ENCODE measurements at regions not wholly inside any gene's neighbourhood (a gene's known extent, or its start where the extent isn't known, plus 50 kb on each side); places are given as distances from the start of the nearest gene placed in this dataset.

DNA sequence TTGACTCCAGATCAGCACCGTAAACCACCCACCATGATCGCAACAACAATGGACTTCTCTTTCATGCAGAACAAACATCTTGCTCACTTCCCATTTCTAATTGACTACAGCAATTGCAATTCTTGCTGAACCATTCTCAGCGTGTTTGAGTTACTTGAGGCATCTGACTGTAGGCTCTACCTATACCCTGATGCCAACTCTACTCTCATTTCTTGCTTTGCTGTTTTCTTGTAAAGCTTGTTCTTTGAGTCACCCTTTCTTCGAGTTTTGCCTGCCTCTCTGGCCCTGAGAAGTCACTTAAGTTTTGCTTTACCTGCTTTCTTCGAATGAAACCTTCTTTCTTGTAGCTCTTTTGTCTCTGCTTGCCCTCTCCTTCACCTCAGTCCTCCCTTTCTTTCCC lies 160.5 kb upstream of the RND3 start:
- Mint-ChIP-seq H3K36me3 (no peaks in the 10 kb centered on the region), H3K4me3 (no peak overlapping the region), H3K27me3 (no peaks in the 10 kb centered on the region), H3K4me1 (no peaks in the 10 kb centered on the region), H3K27ac (no peak overlapping the region), H3K9me3 (peaks cover 0 to 4% of the 10 kb centered on the region in 2 donors)
- ATAC-seq (replicated peaks) = no peak
- no peak for DNase-seq

DNA sequence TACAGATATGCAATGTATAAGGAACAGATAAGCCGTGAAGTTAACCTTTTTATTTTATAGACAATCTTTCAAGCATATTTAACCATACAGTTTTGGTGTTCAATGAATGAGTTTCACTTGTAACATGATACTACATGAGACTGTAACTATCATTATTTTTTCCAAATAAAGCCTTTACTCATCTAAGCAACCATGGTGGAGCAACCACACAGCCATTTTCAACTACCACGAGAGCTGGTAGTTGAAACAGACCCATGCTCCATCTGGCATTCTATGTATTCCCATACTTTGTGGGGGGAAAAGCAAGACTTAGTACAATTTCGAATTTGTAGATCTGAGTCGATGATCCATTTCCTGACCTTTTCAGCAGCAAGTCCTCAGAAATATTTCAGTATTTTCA lies 159.3 kb upstream of the RND3 start:
- Mint-ChIP-seq H3K4me1 (no peaks in the 10 kb centered on the region), H3K4me3 (no peak overlapping the region), H3K9me3 (peaks cover 0 to 4% of the 10 kb centered on the region in 2 donors), H3K27ac (no peak overlapping the region), H3K36me3 (no peaks in the 10 kb centered on the region), H3K27me3 (no peaks in the 10 kb centered on the region)
- DNase-seq (no peak), ATAC-seq (replicated peaks) (no peak)

DNA sequence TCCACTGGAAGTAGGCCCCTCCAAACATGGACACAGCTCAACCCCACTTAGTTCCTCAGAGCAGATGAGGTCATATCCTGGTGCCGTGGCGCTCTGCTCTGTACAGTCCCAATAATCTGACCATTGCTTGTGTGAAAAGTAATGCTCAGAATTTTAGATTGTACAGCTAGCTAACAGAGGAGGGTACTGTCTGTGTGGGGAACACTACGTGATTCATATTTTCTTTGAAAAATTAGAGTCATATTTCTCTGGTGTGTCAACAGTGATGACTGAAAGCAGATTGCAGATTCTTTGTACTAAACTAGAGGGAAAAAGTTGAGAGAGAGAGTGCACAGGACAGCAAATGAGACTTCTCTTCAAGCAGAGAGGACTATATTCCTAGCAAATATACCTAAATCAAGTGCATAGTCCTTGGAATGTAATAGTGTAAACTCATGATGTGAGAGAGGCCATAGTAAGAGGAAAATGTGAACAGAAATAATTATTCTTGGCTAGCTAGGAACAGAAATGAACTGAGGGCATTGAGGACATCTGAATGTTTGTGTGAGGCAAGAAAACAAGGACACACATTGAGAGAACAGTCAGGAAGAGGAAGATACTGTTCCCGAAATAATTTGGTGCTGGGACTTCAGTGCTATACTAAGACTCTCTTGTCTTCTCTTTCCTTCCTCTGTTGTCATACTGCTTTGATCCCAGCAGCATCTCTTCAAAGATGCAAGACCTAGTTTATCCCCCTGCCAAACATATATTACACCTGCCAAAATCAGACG lies 157.0 kb upstream of the RND3 start:
- ATAC-seq (replicated peaks) = no peak
- no peaks in the 10 kb centered on the region for H3K4me1 Mint-ChIP-seq
- no peak overlapping the region for H3K27ac Mint-ChIP-seq
- no peak overlapping the region for H3K4me3 Mint-ChIP-seq
- peaks cover 0 to 2% of the 10 kb centered on the region in 2 donors for H3K9me3 Mint-ChIP-seq
- H3K27me3 Mint-ChIP-seq = no peaks in the 10 kb centered on the region
- no peak for DNase-seq
- no peaks in the 10 kb centered on the region for H3K36me3 Mint-ChIP-seq

DNA sequence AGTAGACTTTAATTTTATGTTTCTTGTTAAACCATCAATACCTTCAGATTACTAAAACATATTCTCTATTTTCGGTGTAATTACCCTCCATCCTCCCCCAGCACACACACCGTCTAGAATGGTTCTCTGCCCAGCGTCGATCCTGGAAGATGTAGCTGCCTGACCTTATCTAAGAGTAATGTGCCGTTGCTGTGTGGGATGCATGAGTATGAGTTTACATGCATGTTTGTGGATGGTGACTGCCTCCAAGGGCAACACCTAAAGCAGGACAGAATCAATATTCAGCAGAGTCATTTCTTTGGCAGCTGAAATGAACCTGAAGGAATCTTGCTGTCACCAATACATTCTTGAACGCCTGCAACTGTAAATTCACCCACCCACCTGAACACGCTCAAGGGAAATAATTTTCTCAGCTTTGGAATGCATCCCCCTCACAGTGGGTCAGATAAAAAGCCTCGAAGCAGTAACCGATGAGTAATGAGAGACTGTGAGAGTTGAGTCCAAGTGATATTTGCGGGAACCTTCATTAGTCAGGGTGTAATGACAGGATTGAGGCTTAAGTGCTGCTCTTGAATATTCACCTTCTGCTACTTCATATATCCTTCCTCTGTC lies 155.8 kb upstream of the RND3 start:
- H3K9me3 Mint-ChIP-seq = no peaks in the 10 kb centered on the region
- DNase-seq = no peak
- no peaks in the 10 kb centered on the region for H3K4me1 Mint-ChIP-seq
- no peaks in the 10 kb centered on the region for H3K27me3 Mint-ChIP-seq
- no peak overlapping the region for H3K27ac Mint-ChIP-seq
- no peak for ATAC-seq (replicated peaks)
- no peaks in the 10 kb centered on the region for H3K36me3 Mint-ChIP-seq
- H3K4me3 Mint-ChIP-seq = no peak overlapping the region

DNA sequence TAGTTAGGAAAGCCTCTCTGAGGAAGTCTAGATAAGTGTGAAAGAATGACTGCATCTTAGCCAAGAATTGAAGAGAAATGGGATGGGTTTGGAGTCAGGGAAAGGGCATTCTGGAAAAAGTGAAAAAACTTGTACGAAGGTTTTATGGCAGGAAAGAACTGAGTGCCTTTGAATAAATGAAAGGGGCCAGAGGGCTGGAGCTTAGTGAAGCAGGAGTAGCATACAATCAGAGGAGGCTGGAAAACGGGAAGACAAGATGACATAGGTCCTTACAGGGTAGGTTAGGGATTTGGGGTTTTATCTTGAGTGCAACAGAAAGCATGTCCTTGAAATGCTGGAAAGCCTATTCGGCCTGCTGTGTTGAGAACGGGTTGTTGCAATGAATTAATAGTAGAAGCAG lies 152.6 kb upstream of the RND3 start:
- DNase-seq = no peak
- peak overlapping the region; percentile 60 for H3K27ac Mint-ChIP-seq

GRCh38 chr2:150639383-150639782 lies 151.9 kb upstream of the RND3 start:
- no peak for DNase-seq
- Mint-ChIP-seq H3K27me3 (no peaks in the 10 kb centered on the region), H3K9me3 (no peaks in the 10 kb centered on the region), H3K27ac (no peak overlapping the region), H3K4me1 (no peaks in the 10 kb centered on the region), H3K4me3 (no peak overlapping the region), H3K36me3 (no peaks in the 10 kb centered on the region)
- ATAC-seq (replicated peaks) = no peak

More for the DNA sequence above, 152.6 kb upstream of the RND3 start:
- Mint-ChIP-seq H3K36me3 (no peaks in the 10 kb centered on the region), H3K27me3 (no peaks in the 10 kb centered on the region), H3K4me1 (no peaks in the 10 kb centered on the region), H3K9me3 (no peaks in the 10 kb centered on the region), H3K4me3 (no peak overlapping the region)
- ATAC-seq (replicated peaks) = no peak

DNA sequence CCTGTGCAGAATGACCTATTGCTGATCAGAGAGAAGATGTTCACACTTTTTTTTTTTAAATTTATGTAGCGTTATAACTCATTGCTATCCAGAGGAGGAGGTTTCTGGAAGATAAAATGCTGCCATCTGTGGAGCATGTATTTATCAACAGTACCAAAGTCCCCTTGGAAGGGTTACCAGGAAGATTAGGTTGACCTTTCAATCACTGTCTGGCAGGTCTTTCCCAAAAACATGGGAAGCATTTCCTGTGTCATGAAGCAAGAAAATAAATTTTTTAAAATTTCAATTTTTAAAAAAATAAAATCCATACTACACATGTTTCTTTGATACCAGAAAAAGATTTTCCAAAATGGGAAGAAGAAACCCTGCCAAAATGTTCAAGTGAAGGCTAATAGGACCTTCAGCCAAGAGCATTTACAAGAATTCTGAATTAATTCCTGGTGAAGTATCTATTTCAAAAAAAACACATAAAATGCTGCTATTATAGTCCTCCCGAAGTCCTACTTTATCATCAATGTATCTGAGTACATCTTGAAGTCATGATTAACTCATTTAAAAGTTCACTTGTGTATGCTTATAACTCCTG lies 143.9 kb upstream of the RND3 start:
- H3K36me3 Mint-ChIP-seq = no peaks in the 10 kb centered on the region
- H3K4me1 Mint-ChIP-seq = no peaks in the 10 kb centered on the region
- H3K27me3 Mint-ChIP-seq = no peaks in the 10 kb centered on the region
- H3K4me3 Mint-ChIP-seq = no peak overlapping the region
- DNase-seq (no peak), ATAC-seq (replicated peaks) (no peak)
- no peaks in the 10 kb centered on the region for H3K9me3 Mint-ChIP-seq
- no peak overlapping the region for H3K27ac Mint-ChIP-seq

DNA sequence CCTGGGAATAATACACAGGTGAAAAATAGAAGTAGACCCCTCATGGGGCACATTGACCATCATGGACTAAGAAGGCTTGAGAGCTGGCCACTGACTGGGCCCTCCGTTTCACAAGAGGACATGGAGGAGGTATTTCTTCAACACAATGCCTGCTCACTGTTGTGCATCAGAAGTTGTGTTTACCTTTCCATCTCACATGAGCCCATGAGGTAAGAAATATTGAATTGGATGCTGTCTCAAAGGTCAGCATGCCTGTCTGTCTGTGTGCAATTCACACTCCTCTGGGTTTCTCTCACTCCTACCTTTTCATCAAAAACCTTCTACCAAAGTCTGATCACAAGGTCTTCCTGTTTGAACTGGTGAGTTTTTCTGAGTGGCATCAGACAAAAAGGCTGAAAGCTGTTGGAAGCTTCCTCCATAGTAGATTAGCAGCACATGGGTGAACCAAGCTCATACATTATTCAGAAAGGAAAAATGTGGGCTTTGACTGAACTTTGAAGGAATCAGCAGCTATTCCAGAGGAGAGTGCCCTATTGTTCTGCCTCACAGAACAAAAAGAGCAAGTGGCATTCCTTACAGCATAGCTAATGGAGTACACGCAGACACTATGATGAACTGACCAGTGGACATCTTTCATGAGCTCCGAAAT lies 143.2 kb upstream of the RND3 start:
- ATAC-seq (replicated peaks) = no peak

GRCh38 chr2:150627526-150627925 lies 140.1 kb upstream of the RND3 start:
- ATAC-seq (replicated peaks) (no peak), DNase-seq (no peak)
- Mint-ChIP-seq H3K4me1 (peaks cover 4 to 6% of the 10 kb centered on the region in 2 donors), H3K27ac (no peak overlapping the region), H3K9me3 (no peaks in the 10 kb centered on the region), H3K27me3 (no peaks in the 10 kb centered on the region), H3K36me3 (no peaks in the 10 kb centered on the region), H3K4me3 (no peak overlapping the region)

More for the DNA sequence above, 143.2 kb upstream of the RND3 start:
- Mint-ChIP-seq H3K27ac (no peak overlapping the region), H3K4me3 (no peak overlapping the region), H3K4me1 (no peaks in the 10 kb centered on the region), H3K36me3 (no peaks in the 10 kb centered on the region), H3K27me3 (no peaks in the 10 kb centered on the region), H3K9me3 (no peaks in the 10 kb centered on the region)
- no peak for DNase-seq

- DNase-seq = no peak
- Mint-ChIP-seq H3K36me3 (no peaks in the 10 kb centered on the region), H3K4me1 (peaks cover 4 to 6% of the 10 kb centered on the region in 2 donors), H3K27ac (no peak overlapping the region), H3K4me3 (no peak overlapping the region), H3K9me3 (no peaks in the 10 kb centered on the region), H3K27me3 (no peaks in the 10 kb centered on the region)
- no peak for ATAC-seq (replicated peaks)
Observed at GRCh38 chr2:150626934-150627411, 139.5 kb upstream of the RND3 start.

DNA sequence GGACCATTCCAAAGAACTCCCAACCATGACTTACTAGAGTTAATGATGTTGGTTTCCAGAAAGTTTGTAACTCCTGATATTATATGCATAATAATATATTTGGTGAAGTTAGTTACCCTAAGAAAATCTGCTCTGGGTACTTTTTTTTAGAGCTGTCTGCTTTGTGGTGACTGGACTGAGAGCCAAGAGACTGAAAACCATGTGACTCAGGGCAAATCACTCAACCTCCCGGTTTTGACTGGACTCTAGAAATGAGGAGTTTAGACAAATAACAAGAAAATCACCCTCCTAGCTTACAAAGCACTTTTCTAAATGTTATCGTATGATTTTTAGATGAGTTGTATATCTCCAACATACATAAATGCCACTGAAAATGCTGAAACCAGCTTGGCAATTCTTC lies 138.3 kb upstream of the RND3 start:
- no peak for DNase-seq
- Mint-ChIP-seq H3K27ac (no peak overlapping the region), H3K27me3 (no peaks in the 10 kb centered on the region), H3K4me3 (no peak overlapping the region), H3K36me3 (no peaks in the 10 kb centered on the region), H3K9me3 (no peaks in the 10 kb centered on the region), H3K4me1 (peaks cover 4 to 6% of the 10 kb centered on the region in 2 donors)
- no peak for ATAC-seq (replicated peaks)

- Mint-ChIP-seq H3K27ac (no peak overlapping the region), H3K27me3 (no peaks in the 10 kb centered on the region), H3K4me1 (peaks cover 4 to 6% of the 10 kb centered on the region in 2 donors), H3K36me3 (no peaks in the 10 kb centered on the region), H3K4me3 (no peak overlapping the region), H3K9me3 (no peaks in the 10 kb centered on the region)
- ATAC-seq (replicated peaks) (no peak), DNase-seq (no peak)
Observed at GRCh38 chr2:150625303-150625702, 137.8 kb upstream of the RND3 start.

DNA sequence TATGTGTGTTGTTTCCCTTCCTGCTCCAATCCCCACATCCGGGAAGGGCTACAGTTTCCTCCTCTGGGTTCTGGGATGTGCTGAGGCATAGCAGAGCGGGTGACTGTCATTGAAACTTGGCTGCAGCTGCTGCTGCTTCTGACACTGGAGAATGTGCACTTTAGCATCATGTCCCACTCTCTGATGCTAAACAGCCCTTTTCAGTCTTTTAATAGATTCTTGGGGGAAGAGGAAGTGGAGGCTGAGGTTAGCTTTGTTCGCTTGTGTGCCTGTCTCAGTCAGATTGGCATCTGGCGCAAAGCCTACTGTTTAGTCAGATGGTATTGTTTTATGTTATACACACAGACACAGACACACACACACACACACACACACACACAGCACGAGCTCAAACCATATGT lies 136.5 kb upstream of the RND3 start:
- no peak overlapping the region for H3K27ac Mint-ChIP-seq
- H3K4me3 Mint-ChIP-seq = no peak overlapping the region
- DNase-seq (no peak), ATAC-seq (replicated peaks) (peak; percentile 22 to 45)
- H3K36me3 Mint-ChIP-seq = no peaks in the 10 kb centered on the region
- H3K4me1 Mint-ChIP-seq = peaks cover 4 to 6% of the 10 kb centered on the region in 2 donors
- H3K27me3 Mint-ChIP-seq = no peaks in the 10 kb centered on the region
- H3K9me3 Mint-ChIP-seq = no peaks in the 10 kb centered on the region

DNA sequence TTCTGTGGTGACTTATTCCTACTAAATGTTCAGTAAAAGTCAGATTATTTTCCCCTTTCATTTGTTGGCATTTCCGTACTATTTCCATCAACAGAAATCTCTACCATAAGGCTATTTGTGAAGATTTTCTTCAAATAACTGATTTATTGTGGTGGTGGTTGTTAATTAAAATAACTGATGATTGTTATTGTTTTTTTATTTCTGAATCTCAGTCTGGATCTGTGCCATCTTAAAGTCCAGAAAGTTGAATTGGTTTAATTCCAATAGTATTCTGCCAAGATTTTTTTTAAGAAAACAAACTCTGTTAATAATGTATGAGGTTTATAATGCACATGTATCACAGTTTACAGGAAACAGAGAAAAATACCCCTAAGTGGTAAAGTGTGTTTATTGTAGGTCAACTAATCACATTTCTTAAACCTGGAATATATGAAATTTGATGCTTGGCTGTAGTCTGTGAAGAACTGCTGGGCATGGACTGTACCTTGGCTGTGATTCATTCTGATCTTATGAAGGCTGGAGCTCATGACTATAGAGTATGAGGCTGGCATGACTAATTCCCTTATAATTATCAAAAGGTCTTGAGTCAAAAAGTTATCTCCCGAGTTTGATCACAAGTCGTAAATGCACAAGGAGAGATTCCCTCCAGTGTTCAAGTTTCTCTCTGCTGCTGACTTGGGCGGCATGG lies 134.2 kb upstream of the RND3 start:
- H3K4me3 Mint-ChIP-seq = no peak overlapping the region
- ATAC-seq (replicated peaks) (no peak), DNase-seq (no peak)

More for the DNA sequence above, 134.2 kb upstream of the RND3 start:
- Mint-ChIP-seq H3K9me3 (no peaks in the 10 kb centered on the region), H3K4me1 (peaks cover 4 to 6% of the 10 kb centered on the region in 2 donors), H3K27ac (no peak overlapping the region), H3K36me3 (no peaks in the 10 kb centered on the region), H3K27me3 (no peaks in the 10 kb centered on the region)
